HK-2 (cell line): ENCODE measurements at regions not wholly inside any gene's neighbourhood (a gene's known extent, or its start where the extent isn't known, plus 50 kb on each side); places are given as distances from the start of the nearest gene placed in this dataset.

ENCODE experiments used
- DNase-seq: peaks from one replicate; pipeline ENCODE4 v3.0.0-alpha.2; 2018; ENCODE audit not compliant: unreplicated experiment

DNA sequence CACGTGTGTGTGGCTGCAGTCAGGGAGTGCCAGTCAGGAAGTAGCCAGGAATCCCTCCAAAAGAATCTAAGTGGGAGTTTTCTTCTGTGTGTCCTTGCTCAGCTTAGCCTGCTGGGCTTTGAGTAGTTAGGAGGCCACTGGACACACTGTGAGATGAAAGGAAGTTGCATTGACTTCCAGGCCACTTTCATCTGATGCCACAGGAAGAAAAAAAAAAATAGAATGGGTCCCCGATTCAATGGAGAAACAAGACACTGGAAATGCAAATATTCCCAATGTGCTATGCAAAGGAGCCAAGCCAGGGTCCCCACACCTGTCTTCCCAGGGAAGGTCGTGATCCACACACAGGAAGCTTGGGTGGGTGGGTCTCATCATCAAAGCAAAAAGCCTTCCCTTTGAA lies 95.6 kb upstream of the E2F8 start:
- no peak for DNase-seq

DNA sequence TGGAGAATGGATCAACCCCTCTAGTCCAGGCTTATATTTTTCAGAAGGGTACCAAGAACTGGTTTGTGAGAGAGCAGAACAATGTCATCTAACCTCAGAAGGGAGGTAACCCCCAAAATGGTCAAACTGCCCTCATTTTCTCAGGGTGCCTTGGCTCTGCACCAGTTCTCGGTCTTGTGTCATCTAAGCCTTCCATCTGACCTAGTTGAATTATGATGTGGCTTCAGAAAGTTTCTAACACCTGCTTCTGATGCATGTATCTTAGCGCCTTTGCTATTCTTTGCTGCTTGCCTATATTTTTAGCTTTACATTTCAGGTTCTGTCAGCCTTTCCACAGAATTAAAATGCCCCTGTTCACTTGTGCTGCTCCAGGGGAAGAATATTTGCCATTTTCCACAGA lies 91.7 kb upstream of the E2F8 start:
- no peak for DNase-seq

DNA sequence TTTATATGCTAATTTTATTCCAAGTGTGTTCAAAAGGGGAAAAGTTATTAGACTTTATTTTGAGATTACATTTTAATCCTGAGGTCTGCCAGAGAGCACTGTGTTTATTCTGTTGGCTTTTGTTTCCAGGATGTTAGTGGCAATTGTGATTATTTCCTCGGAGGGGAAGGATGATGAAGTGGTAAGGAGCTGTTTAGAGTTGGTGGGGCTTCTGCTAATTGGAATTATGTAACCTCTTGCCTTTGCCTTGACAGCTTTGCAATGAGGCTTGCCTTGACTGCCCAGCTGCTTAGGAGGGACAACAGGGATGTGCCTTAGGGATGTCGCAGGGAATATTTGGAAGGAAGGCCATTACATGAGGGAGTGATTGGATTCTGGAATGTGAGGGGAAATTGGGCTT lies 89.7 kb upstream of the E2F8 start:
- DNase-seq, result no peak

DNA sequence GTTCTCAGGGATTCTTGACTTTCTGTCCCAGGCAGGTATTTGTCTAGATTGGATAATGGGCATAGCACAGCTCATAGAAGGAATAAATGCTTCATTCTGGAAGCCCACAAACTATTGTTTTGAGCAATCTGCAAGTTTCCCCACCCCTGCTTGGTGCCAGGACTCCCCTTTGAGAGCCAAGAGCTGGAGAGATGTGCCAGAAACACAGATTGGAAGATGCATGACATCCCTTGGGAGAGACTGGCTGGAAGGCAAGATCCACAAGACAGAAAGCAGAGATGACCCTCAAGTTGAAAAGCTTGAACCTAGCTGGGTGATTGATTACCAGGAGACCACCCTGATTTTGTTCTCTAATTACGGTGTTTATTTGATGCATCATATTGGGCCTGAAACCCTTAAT lies 89.2 kb upstream of the E2F8 start:
- no peak for DNase-seq

DNA sequence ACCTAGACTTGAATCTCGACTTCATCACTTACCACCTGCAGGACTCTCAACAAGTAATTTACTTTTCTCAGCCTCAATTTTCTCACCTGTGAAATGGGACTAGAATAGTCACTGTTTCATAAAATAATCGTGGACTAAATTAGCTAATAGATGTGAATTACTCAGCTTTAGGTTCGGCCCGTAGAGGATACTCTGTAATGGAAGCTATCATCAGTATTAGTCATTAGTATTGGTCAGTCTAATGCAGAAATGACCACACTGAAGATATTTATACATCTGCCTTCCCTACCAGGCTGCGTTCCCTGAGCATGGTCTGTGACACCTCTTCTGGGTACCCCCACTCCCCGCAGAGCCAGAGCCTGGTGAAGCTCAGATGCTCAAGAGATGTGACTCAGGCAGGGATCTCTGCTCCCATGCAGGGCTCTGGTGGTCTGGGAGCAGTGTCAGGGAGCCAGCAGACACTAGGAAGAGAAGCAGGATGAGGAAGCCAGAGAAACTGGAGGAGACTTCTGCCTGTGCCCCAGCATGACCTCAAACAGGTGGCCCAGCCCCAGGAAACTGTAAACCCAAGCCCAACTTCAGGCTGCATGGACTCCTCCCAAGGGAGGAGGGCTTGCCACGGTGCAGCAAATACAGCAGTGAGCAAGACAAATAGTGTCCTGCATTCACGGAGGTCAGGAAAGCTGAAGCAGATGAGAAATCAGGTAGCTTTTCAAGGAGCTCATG lies 88.0 kb upstream of the E2F8 start:
- no peak for DNase-seq

DNA sequence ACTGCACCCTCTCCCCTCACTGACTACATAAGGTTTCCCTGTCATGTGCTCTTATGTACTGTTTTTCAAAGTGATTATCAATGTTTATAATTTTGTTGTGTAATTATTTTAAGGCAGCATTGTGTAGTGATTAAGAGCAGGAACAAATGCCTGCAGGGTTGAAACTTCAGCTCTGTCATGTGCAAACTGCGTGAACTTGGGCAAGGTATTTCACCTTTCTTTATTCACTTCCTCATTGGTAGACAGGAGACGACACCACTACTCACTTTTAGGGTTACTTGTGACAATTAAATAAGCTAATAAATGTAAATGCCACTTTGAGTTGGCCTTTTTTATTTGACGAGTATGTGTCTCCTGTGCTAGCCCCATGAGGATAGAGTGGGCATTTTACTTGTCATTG lies 86.5 kb upstream of the E2F8 start:
- DNase-seq, result no peak

DNA sequence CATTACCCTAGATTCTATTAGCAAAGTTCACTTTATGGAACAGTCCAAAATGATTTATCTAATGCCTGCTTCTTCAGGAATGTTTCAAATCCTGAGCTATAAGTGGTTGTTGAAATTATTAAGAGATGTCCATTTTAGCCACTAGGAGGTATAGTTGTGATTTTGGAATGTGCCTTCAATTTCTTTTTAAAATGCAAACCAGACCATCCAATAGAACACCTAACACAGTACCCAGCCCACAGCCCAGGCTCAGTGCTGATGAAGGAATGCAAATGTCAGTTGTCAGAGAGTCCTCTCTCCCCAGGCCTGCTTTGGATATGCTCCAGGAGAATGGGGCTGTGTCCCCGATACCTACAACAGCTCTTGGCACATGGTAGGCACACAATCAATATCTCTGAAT lies 85.8 kb upstream of the E2F8 start:
- no peak for DNase-seq

DNA sequence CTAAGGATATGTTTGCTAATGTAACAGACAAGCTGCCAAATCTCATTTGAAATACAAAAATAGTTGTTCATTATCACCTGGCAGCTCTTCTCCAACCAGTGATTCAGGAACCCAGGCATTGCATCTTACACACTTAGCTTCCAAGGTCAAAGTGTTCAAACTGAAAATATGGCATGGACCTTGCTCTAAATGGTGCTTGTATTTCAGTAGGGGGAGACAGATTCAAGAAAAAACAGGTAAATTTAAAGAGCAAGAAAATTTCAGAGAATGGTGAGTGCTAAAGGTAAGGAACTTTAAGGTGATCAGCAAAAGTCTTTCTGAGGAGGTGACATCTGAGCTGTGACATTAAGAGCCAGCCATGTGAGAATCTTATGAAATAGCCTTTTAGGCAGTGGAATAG lies 82.8 kb upstream of the E2F8 start:
- DNase-seq, result no peak

DNA sequence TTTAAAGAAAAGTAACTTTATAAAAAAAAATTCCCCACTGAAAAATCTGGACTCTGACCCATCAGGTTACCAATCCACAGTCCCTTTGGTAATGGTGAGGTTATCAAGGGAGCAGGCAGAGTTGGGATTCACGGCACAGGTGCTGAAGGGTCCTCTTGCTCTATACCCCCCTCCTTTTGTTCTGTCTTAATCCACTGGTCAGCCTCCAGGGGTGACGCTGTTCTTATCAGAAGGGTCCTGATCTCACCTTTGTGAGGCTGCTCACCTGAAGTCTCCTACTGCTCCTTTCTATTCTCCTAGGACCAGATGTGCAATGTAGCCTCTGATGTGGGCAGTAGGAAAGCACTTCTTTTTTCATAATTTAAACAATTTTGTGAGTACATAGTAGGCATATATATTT lies 80.6 kb upstream of the E2F8 start:
- DNase-seq, result no peak

DNA sequence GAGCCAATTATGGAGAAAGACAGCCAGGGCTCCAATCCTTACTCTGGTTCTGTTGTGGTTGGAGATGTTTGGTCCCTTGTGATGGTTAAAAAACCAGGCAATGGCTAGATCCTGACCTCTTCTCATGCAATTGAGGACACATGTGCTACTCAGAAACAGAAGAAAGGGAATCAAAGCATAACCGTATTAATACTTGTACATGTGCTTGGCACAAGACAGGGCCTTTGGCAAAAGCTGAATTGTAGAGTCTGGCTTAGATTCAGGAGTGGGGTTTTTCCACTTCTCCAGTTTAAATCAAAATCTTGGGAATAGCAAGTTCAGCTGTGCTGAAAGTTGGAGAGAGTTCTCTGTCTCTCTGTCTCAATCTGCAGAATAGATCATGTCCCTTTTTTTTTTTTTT lies 80.1 kb upstream of the E2F8 start:
- no peak for DNase-seq

DNA sequence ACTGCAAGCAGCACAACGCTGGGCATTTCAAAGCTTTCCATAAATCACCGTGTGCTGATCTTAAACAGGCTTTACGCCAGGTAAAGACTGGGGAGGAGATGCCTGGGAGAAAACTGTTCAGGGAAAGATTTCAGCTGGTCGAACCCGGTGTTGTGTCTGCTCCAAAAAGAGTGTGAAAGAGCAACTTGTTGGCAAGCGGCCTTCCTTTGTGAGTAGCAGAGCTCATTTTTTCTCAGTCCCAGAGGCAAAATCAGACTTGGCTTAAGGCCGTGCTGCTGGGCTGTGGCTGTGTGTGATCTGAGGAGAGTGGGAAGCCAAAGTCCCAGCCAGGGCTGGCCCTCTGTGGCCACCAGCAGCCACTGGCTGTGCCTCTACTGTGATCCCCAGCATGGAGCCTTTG lies 75.7 kb upstream of the E2F8 start:
- no peak for DNase-seq

DNA sequence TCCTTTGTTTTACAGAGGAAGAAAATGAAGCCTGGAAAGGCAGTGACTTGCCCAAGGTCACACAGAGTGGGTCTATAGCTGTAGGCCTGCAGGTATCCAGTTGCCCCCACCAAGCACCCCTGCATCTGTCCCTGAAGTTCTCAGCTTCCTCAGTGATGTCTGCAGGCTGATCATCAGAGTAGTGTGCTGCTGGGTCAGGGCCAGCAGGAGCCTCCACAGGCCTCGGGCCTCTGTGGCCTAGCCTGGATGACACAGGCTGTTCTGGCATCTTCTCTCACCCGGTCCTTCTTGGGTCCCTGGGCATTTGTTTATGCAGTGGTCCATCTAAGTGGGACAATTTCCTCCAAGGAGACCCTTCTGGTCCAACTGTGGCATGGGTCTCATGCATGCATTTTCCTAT lies 74.8 kb upstream of the E2F8 start:
- DNase-seq, result no peak

DNA sequence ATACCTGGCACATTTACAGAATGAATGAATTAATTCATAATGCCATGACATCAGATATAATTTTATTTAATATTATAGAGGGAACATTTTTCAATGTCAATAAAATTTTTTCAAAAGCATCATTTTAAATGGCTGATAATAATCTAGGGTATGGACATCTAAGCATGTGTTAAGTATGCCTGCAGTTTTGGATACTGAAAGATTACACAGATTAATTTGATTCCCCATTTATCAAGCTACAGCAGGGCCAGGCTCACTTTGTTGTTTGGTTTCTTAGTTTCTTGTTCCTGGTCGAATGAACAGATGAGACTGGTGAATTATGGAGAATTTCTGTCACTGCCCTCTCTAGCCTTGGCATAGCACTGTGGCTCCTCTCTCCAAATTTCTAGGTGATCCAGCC lies 72.4 kb upstream of the E2F8 start:
- DNase-seq, result no peak

DNA sequence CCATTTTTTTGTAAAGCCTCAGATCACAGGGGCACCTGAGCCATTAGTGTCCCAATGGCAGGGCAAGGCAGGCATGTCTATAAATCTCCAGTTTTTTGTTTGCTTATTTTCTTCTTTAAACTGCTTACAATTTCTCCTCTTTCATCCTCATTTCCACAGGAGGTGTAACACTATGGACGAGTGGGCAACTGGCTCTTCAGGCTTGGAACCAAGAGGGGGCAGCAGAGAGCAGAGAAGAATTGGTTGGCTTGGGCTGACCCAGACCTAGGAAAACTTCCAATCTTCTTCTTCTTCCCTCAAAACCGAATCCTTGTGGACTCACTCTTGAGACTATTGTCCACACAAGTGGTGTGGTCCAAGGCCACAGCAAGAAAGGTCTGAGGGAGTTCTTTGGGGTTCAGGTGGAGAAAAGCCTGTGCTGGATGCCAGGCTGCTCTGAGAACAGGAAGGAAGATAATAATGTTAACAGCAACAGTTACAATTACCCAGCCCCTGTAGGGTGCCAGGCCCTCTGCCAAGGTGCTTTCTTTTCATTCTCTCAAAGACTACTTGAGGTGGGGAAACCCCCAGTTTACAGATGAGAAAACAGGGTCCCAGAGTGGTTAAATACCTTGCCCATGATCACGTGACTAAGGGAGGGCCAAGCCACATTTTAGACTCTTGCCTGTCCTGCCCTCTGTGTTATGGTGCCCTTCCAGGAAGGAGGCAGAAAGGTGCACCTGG lies 70.7 kb upstream of the E2F8 start:
- peak; percentile 45 for DNase-seq

DNA sequence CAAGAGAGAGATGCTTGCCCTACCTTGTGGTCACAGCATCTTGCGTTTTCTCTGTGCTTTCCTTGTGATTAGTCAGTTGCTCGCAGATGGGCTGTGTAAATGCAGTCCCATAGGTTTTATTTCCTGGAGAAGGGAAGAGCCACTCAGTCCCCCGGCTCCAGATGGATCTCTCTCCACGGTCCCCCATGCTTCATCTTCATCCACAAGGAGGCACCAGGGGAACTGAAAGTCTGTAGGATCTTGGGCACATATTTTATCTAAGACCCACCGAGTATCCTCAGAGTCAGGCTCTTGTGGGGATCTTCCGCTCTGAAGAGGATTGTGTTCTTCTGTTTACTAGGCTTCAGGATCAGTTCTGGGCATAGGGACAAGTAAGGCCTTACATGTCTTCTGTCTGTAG lies 66.8 kb upstream of the E2F8 start:
- no peak for DNase-seq

DNA sequence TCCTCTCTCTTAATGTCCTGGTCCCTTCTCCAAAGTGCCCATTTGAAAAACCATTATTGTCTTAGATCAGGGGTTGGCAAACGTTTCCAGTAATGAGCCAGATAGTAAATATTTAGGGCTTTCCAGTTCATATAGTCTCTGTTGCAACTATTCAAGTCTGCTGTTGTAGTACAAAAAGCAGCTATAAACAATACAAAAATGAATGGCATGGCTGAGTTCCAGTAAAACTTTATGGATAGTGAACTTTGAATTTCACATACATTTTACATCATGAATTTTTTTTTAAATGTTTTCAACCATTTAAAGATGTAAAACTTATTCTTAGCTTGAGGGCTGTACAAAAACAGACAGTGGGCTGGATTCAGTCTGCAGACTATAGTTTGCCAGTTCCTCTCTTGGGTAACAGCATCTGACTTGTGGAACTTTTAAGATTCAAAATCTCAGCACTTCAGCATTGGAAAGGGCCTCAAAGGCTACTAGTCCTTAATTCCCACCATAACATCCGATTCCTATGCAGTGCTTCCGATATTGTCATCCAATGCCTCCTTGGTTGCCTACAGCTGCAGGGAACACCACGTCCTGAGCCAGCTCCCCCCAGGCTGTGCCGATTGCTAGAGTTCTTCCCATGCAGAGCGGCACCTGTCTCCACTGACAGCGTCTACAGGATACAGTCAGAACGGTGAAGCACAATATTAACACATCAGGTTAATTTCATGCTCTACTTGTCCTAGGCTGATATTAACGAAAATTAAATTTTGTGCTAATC lies 65.6 kb upstream of the E2F8 start:
- no peak for DNase-seq

DNA sequence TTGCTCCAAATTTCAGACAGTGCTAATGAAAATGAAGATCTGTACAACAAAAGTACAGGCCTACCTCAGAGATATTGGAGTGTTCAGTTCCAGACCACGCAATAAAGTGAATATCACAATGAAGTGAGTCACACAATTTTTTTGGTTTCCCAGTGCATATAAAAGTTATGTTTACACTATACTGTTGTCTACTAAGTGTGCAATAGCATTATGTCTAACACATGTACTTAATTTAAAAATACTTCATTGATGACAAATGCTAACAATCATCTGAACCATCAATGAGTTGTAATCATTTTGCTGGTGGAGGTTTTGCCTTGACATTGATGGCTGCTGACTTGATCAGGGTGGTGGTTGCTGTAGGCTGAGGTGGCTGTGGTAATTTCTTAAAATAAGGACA lies 60.6 kb upstream of the E2F8 start:
- no peak for DNase-seq

DNA sequence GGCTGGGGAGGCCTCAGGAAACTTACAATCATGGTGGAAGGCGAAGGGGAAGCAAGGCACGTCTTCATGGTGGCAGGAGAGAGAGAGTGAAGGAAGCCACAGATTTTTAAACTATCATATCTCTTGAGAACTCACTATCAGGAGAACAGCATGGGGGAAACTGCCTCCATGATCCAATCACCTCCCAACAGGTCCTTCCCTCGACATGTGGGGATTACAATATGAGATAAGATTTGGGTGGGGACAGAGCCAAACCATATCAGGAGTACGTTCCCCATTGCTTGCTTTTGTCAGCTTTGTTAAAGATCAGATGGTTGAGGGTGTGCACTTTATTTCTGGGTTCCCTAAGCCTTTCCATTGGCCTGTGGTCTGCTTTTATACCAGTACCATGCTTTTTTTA lies 53.7 kb upstream of the E2F8 start:
- DNase-seq, result no peak

DNA sequence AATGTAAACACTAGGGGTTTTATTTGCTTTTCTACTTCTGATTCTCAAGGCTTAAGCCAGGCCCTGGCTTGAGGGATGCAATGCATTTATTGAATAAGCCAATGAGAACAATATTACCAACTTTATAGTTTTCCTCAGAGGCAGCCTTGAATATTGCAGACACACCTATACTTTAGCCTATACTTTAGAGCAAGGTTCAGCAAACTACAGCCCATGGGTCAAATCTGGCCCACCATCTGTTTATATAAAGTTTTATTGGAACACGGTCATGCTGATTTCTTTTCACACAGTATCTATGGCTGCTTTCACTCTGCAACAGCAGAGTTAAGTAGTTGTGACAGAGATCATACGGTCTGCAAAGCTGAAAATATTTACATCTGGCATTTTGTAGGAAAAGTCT lies 50.3 kb upstream of the E2F8 start:
- DNase-seq, result no peak
